ENCODE measurements at regions not wholly inside any gene's neighbourhood (a gene's known extent, or its start where the extent isn't known, plus 50 kb on each side); places are given as distances from the start of the nearest gene placed in this dataset.
"Not testable (repeated sequence)": the region's sequence is repeated elsewhere in the genome, so short reads cannot be mapped to it uniquely, and the experiment has no call there.

GRCh38 chr4:58360354-58361133 lies 1250.4 kb upstream of the IGFBP7 start:
- DNase-seq (ENCODE audit: low read depth in 1 of 2, low spot score in 2 of 2) = no peak
- no peak overlapping the region for H3K27ac ChIP-seq
- no peak overlapping the region for H3K4me3 ChIP-seq
- H3K4me1 ChIP-seq (replicated peaks) = no peaks in the 10 kb centered on the region
- H3K36me3 ChIP-seq = no peaks in the 10 kb centered on the region
- no peaks in the 10 kb centered on the region for H3K27me3 ChIP-seq (replicated peaks)
- H3K9me3 ChIP-seq (replicated peaks) = peaks cover 7% of the 10 kb centered on the region

- Histone ChIP-seq H3K4me1 (replicated peaks) (no peaks in the 10 kb centered on the region), H3K9me3 (replicated peaks) (peaks cover 7% of the 10 kb centered on the region), H3K27me3 (replicated peaks) (no peaks in the 10 kb centered on the region), H3K4me3 (no peak overlapping the region), H3K27ac (no peak overlapping the region), H3K36me3 (no peaks in the 10 kb centered on the region)
- no peak for DNase-seq (ENCODE audit: low read depth in 1 of 2, low spot score in 2 of 2)
Observed at GRCh38 chr4:58359590-58359989, 1249.4 kb upstream of the IGFBP7 start.

GRCh38 chr4:58357947-58358346 lies 1247.8 kb upstream of the IGFBP7 start:
- H3K27me3 ChIP-seq (replicated peaks) = no peaks in the 10 kb centered on the region
- no peak for DNase-seq (ENCODE audit: low read depth in 1 of 2, low spot score in 2 of 2)
- H3K4me1 ChIP-seq (replicated peaks) = no peaks in the 10 kb centered on the region
- no peak overlapping the region for H3K4me3 ChIP-seq
- no peaks in the 10 kb centered on the region for H3K36me3 ChIP-seq
- peaks cover 7% of the 10 kb centered on the region for H3K9me3 ChIP-seq (replicated peaks)
- no peak overlapping the region for H3K27ac ChIP-seq

GRCh38 chr4:58325070-58325469 lies 1214.9 kb upstream of the IGFBP7 start:
- H3K4me3 ChIP-seq = no peak overlapping the region
- DNase-seq (ENCODE audit: low read depth in 1 of 2, low spot score in 2 of 2) = no peak
- H3K36me3 ChIP-seq = no peaks in the 10 kb centered on the region

GRCh38 chr4:58313444-58313843 lies 1203.3 kb upstream of the IGFBP7 start:
- H3K36me3 ChIP-seq = no peaks in the 10 kb centered on the region
- no peaks in the 10 kb centered on the region for H3K9me3 ChIP-seq (replicated peaks)
- no peak overlapping the region for H3K4me3 ChIP-seq
- H3K27me3 ChIP-seq (replicated peaks) = no peaks in the 10 kb centered on the region
- no peak for DNase-seq (ENCODE audit: low read depth in 1 of 2, low spot score in 2 of 2)
- H3K4me1 ChIP-seq (replicated peaks) = no peaks in the 10 kb centered on the region
- H3K27ac ChIP-seq = no peak overlapping the region

More at GRCh38 chr4:58325070-58325469, 1214.9 kb upstream of the IGFBP7 start:
- H3K27me3 ChIP-seq (replicated peaks) = no peaks in the 10 kb centered on the region
- H3K9me3 ChIP-seq (replicated peaks) = no peaks in the 10 kb centered on the region; the same call in 1 of the 2 replicates
- no peak overlapping the region for H3K27ac ChIP-seq
- H3K4me1 ChIP-seq (replicated peaks) = no peaks in the 10 kb centered on the region

- no peaks in the 10 kb centered on the region for H3K27me3 ChIP-seq (replicated peaks)
- DNase-seq (ENCODE audit: low read depth in 1 of 2, low spot score in 2 of 2) = no peak
- no peak overlapping the region for H3K27ac ChIP-seq
- no peaks in the 10 kb centered on the region for H3K36me3 ChIP-seq
- no peaks in the 10 kb centered on the region for H3K4me1 ChIP-seq (replicated peaks)
- H3K4me3 ChIP-seq = no peak overlapping the region
- no peaks in the 10 kb centered on the region for H3K9me3 ChIP-seq (replicated peaks)
Observed at GRCh38 chr4:58303456-58303855, 1193.3 kb upstream of the IGFBP7 start.

GRCh38 chr4:58301376-58301999 lies 1191.3 kb upstream of the IGFBP7 start:
- no peaks in the 10 kb centered on the region for H3K4me1 ChIP-seq (replicated peaks)
- H3K4me3 ChIP-seq = no peak overlapping the region
- no peaks in the 10 kb centered on the region for H3K36me3 ChIP-seq
- H3K9me3 ChIP-seq (replicated peaks) = no peaks in the 10 kb centered on the region
- H3K27me3 ChIP-seq (replicated peaks) = no peaks in the 10 kb centered on the region
- DNase-seq (ENCODE audit: low read depth in 1 of 2, low spot score in 2 of 2) = no peak
- no peak overlapping the region for H3K27ac ChIP-seq

GRCh38 chr4:58286335-58286734 lies 1176.2 kb upstream of the IGFBP7 start:
- no peaks in the 10 kb centered on the region for H3K36me3 ChIP-seq
- DNase-seq (ENCODE audit: low read depth in 1 of 2, low spot score in 2 of 2) = no peak
- no peak overlapping the region for H3K27ac ChIP-seq
- no peaks in the 10 kb centered on the region for H3K4me1 ChIP-seq (replicated peaks)
- no peaks in the 10 kb centered on the region for H3K9me3 ChIP-seq (replicated peaks)
- no peak overlapping the region for H3K4me3 ChIP-seq
- H3K27me3 ChIP-seq (replicated peaks) = no peaks in the 10 kb centered on the region

- not testable (repeated sequence) for DNase-seq (ENCODE audit: low read depth in 1 of 2, low spot score in 2 of 2); H3K4me3 ChIP-seq; H3K27me3 ChIP-seq (replicated peaks); H3K27ac ChIP-seq; H3K36me3 ChIP-seq; H3K9me3 ChIP-seq (replicated peaks); H3K4me1 ChIP-seq (replicated peaks)
Observed at GRCh38 chr4:58280928-58281327, 1170.7 kb upstream of the IGFBP7 start.

GRCh38 chr4:58275856-58276255 lies 1165.7 kb upstream of the IGFBP7 start:
- Histone ChIP-seq H3K27me3 (replicated peaks) (no peaks in the 10 kb centered on the region), H3K27ac (no peak overlapping the region), H3K36me3 (no peaks in the 10 kb centered on the region), H3K4me1 (replicated peaks) (no peaks in the 10 kb centered on the region), H3K9me3 (replicated peaks) (no peaks in the 10 kb centered on the region), H3K4me3 (no peak overlapping the region)
- no peak for DNase-seq (ENCODE audit: low read depth in 1 of 2, low spot score in 2 of 2)

GRCh38 chr4:58274553-58274952 lies 1164.4 kb upstream of the IGFBP7 start:
- Histone ChIP-seq H3K4me3 (no peak overlapping the region), H3K36me3 (no peaks in the 10 kb centered on the region), H3K4me1 (replicated peaks) (no peaks in the 10 kb centered on the region), H3K27me3 (replicated peaks) (no peaks in the 10 kb centered on the region), H3K9me3 (replicated peaks) (no peaks in the 10 kb centered on the region), H3K27ac (no peak overlapping the region)
- DNase-seq (ENCODE audit: low read depth in 1 of 2, low spot score in 2 of 2) = no peak

GRCh38 chr4:58272311-58272710 lies 1162.1 kb upstream of the IGFBP7 start:
- no peak for DNase-seq (ENCODE audit: low read depth in 1 of 2, low spot score in 2 of 2)
- Histone ChIP-seq H3K36me3 (no peaks in the 10 kb centered on the region), H3K27me3 (replicated peaks) (no peaks in the 10 kb centered on the region), H3K4me1 (replicated peaks) (no peaks in the 10 kb centered on the region), H3K27ac (no peak overlapping the region), H3K9me3 (replicated peaks) (no peaks in the 10 kb centered on the region), H3K4me3 (no peak overlapping the region)

GRCh38 chr4:58265734-58266133 lies 1155.5 kb upstream of the IGFBP7 start:
- H3K36me3 ChIP-seq = no peaks in the 10 kb centered on the region
- no peak overlapping the region for H3K27ac ChIP-seq
- no peak overlapping the region for H3K4me3 ChIP-seq
- no peaks in the 10 kb centered on the region for H3K9me3 ChIP-seq (replicated peaks)
- no peaks in the 10 kb centered on the region for H3K4me1 ChIP-seq (replicated peaks)
- DNase-seq (ENCODE audit: low read depth in 1 of 2, low spot score in 2 of 2) = no peak
- no peaks in the 10 kb centered on the region for H3K27me3 ChIP-seq (replicated peaks)

- H3K27ac ChIP-seq = no peak overlapping the region
- no peak overlapping the region for H3K4me3 ChIP-seq
- H3K9me3 ChIP-seq (replicated peaks) = no peaks in the 10 kb centered on the region
- DNase-seq (ENCODE audit: low read depth in 1 of 2, low spot score in 2 of 2) = no peak
- no peaks in the 10 kb centered on the region for H3K27me3 ChIP-seq (replicated peaks)
- no peaks in the 10 kb centered on the region for H3K4me1 ChIP-seq (replicated peaks)
- no peaks in the 10 kb centered on the region for H3K36me3 ChIP-seq
Observed at GRCh38 chr4:58261526-58261925, 1151.3 kb upstream of the IGFBP7 start.

Measured in SJSA1 (cell line).